Stimulated activated CD4-positive, alpha-beta T cell treated with anti-CD3 and anti-CD28 coated beads, Interleukin-2, amount 100 ng/mL, for 24 hours (primary cell): ENCODE measurements at regions not wholly inside any gene's neighbourhood (a gene's known extent, or its start where the extent isn't known, plus 50 kb on each side); places are given as distances from the start of the nearest gene placed in this dataset.

Source experiments
- DNase-seq, 2 donors: peaks; one replicate each; pipeline ENCODE4 v3.0.0-alpha.2; 2020

GRCh38 chr13:83589814-83590213 is 292.5 kb downstream of the SLITRK1 start:
- no peak for DNase-seq

DNA sequence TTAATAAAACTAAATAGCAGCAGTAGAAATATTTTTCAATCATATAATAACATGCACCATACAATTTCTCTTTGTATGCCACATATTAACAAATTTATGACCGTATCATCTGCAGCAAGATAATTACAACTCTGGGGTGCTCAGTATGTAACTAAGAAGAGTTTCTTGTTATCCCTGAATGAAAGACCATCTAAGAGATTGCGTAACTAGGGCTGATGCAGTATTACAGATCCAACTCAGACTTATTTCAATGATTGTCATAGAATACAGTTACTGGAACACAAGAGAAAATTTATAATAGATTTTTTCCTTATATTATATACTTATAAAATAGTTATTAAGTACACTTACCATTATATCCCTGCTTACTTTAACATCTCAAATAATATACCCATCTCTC is 305.1 kb downstream of the SLITRK1 start:
- no peak for DNase-seq

DNA sequence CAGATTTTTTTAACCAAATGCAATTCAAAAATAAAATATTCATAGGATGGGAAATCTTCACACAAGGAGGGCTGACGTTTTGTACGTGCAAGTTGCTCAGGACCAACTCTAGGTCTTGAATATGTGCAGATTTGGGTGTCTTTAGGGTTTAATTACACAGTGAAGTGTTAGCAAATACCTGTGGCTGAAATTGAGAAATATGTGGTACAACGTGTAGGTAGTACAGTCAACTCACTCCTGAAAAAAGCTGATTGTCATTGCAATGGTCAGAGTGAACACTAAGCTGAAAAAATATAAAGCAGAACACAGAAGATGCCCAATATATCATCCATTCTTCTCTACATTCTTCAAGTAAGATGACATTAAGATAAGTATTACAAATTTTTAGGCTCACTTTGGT is 314.3 kb downstream of the SLITRK1 start:
- DNase-seq: no peak

- DNase-seq: no peak
These were observed 318.8 kb downstream of the SLITRK1 start for GRCh38 chr13:83563499-83563898.

- DNase-seq: no peak
These were observed 324.4 kb downstream of the SLITRK1 start for GRCh38 chr13:83557845-83558244.

GRCh38 chr13:83549671-83550070 is 332.6 kb downstream of the SLITRK1 start:
- no peak for DNase-seq

GRCh38 chr13:83547043-83547442 is 335.2 kb downstream of the SLITRK1 start:
- no peak for DNase-seq

- DNase-seq: no peak
These were observed 335.8 kb downstream of the SLITRK1 start for GRCh38 chr13:83546476-83546875.

DNA sequence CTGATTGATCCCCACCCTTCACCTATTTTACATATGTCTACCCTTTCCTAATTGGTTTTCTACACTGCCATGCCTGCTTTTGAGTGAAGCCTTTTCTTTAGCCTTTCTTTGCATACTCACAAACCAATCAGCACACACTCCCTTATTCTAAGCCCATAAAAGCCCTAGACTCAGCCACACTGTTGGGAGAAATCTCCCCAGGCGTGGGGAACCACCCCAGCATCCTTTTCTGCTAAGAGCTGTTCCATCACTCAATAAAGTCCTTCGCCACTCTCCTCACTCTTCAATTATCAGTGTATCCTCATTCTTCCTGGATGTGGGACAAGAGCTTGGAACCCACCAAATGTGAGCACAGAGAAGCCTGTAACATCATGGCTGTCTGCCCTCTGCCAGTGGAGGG is 343.6 kb downstream of the SLITRK1 start:
- no peak for DNase-seq

DNA sequence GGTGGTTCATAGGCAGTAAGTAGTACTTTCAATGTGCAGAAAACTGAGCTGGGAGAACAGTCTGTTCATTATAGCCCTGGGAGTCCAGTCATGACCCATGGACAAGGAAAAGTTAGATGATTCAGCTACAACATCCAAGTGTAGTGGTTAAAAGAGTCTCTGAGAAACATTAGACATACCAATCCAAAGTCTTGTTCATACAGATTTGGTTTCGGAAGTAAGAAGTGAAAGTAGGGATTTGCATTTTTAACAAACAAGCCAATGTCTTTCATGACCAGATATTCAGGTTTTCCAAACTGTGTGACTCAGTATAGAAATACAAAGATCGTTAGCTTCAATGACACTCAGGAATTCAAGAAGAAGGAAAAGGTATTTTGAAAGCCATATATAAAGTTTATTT is 345.3 kb downstream of the SLITRK1 start:
- no peak for DNase-seq

DNA sequence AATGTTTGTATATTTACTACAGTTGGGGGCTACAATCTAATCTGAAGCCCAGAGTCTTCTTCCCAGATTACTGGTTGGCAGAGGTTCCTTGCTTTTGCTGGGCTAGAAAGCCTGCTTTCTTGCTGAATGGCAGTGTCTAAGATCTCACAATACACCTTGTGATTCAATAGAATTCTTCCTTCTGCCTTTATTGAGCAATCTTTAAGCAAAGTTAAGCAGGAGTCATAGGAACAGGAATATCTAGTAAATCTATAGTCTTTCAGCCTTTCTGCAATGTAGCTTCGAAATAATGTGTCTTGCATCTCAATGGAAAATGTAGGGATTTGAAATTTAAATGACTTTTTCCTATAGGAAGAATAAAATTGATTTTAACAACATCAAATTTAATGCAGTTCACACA is 346.1 kb downstream of the SLITRK1 start:
- no peak for DNase-seq

DNA sequence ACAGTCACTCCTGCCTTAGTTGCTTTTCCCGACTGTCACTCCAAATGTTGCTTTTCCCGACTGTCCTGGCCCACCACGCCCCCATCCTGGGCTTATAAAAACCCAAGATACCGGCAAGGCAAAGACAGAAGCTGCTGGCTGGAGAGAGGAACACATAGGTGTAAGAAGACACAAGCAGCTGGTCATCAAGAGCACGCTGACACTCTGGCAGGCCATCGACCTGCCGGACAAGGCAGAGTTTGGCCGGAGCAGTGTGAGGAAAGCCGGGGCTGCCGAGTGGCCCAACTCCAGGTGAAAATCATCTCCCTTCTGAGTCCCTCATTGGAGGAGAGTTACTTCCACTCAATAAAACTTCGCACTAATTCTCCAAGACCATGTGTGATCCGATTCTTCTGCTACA is 349.5 kb downstream of the SLITRK1 start:
- no peak for DNase-seq

DNA sequence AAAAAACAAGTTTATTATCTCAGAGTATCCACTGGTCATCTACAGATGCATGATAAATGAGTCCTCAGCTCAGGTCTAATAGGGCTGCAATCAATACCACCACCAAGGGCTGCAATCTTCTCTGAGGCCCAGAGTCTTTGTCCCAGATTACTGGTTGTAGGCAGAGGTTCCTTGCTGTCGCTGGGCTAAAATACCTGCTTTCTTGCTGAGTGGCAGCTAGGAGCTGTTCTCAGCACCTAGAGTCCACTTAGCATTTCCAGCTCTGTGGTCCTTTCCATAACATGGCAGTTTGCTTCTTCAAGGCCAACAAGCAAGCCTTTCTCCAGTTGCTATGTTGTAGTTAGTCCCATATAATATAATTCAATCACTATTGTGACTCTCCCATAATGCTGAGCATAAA is 351.3 kb downstream of the SLITRK1 start:
- no peak for DNase-seq

- no peak for DNase-seq
These were observed 365.5 kb downstream of the SLITRK1 start for GRCh38 chr13:83516781-83517180.

DNA sequence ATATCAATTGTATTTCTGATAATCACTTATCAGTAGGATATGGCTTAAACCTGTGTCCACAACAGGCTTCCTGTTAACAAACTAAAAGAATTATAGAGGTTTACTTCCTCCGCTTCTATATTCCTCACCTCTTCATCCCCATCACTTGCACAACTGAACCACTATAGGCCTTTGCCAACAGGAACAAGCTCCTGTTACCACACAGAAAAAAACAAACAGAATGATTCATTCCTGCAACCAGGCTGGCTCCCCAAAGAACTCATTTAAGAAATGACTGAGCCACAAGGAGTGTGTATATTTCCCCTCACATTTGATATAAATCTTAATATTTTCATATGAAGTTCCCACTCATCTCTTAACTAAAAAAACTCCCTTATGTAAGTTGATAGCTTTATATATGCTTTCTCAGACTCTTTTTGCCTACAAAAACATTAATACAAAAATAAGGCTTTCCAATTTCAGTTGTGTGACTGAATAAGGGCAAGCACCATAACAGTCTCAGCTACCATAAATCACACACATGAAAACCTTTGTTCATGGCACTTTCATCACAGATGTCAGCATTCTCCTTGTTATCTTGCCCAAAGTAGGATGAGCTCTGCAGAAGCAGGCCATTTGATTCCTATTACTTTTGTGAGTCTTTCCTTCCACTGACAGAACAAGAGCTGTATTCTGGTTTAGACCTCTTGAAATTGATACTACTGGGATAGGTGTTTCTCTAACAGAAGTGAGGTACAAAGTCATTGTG is 366.8 kb downstream of the SLITRK1 start:
- DNase-seq: no peak

GRCh38 chr13:83508771-83509301 is 373.4 kb downstream of the SLITRK1 start:
- no peak for DNase-seq

DNA sequence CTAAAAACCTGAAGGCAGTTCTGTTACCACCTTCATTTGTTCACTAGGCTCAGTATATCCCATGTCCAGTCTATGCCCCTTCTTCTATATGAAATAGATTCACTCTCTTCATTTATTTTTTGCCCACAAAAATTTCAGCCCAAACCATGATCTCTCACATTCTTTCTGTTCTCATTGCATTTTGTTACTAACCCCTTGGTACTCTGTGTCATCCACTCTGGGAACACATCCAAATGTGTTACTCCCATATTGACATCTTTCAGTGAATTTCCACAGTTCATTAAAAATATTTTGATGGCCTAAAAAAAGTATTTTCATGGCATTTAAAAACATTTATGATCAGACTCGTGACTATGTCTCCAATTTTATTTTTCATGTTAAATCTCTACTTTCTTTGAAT is 378.9 kb downstream of the SLITRK1 start:
- DNase-seq: no peak

GRCh38 chr13:83499286-83499685 is 383.0 kb downstream of the SLITRK1 start:
- DNase-seq: no peak

GRCh38 chr13:83498481-83499190 is 383.6 kb downstream of the SLITRK1 start:
- no peak for DNase-seq

DNA sequence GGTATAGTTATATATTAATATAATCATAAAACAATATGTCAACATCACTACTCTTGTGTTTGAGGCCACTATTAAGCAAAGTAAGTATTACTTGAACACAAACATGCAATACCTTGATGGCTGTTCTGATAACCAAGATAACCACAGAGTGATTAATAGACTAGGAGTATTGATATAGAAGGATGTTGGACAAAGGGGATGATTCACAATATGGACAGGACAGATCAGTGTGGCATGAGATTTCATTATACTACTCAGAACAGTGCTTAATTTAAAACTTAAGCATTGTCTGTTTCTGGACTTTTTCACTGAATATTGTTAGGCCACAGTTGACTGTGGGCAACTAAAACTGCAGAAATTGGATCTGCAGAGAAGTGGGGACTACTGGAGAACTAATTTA is 384.2 kb downstream of the SLITRK1 start:
- DNase-seq: no peak

GRCh38 chr13:83496501-83496900 is 385.8 kb downstream of the SLITRK1 start:
- DNase-seq: no peak

DNA sequence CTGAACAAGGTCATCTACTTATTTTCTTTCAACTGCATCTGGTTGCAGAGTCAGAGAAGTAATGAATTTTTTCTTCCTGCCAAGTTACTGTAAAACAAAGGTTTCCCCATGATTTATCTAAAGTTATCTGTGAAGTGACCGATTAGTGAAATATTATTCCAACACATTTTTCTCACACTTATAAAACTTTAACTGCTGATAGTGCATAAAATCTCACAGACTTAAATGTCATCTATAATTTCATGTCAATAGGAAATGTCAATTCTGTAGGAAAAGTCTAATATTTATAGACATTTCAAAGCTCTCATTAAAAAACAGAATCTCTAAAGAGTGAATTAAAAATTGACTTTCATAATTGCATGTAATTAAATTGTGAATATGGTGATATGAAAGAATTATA is 397.2 kb downstream of the SLITRK1 start:
- no peak for DNase-seq

- no peak for DNase-seq
These were observed 411.3 kb downstream of the SLITRK1 start for GRCh38 chr13:83471011-83471410.

- no peak for DNase-seq
These were observed 412.0 kb downstream of the SLITRK1 start for GRCh38 chr13:83470133-83470797.
